Gastrocnemius medialis (tissue), 4 donors: ENCODE measurements at regions not wholly inside any gene's neighbourhood (a gene's known extent, or its start where the extent isn't known, plus 50 kb on each side); places are given as distances from the start of the nearest gene placed in this dataset.

ENCODE experiments used
- ATAC-seq, 2 donors: fragments of 150-250 bp; one replicate each; pipeline ENCODE4 v1.9.1; 2016
- DNase-seq, 2 donors: peaks; one replicate each; pipeline ENCODE4 v3.0.0-alpha.2; 2019
- H3K27ac ChIP-seq, 4 donors: fragments of 200-600 bp; sonication (generic); 1 replicate in 1 of 4; 2 replicates in 3 of 4; pipeline ENCODE4 v1.5.1; 2016 to 2018; ENCODE audit warnings: mild to moderate bottlenecking in 2 of 4, moderate library complexity in 1 of 4
- H3K27me3 ChIP-seq, 3 donors: fragments of 200-600 bp; sonication (generic) in 2 of 3; 1 replicate in 1 of 3; 2 replicates in 2 of 3; pipeline versions ENCODE4 v1.5.1 to v1.6.0; 2016 to 2019; ENCODE audit warnings: mild to moderate bottlenecking in 1 of 3, moderate library complexity in 1 of 3
- H3K36me3 ChIP-seq, 2 donors: fragments of 200-600 bp; sonication (generic) in 1 of 2; one replicate each; pipeline ENCODE4 v1.5.1; 2017 to 2018
- H3K4me1 ChIP-seq, 2 donors: fragments of 200-600 bp; sonication (generic) in 1 of 2; one replicate each; pipeline ENCODE4 v1.5.1; 2016 to 2017; ENCODE audit warnings: mild to moderate bottlenecking in 2 of 2
- H3K4me3 ChIP-seq, 4 donors: fragments of 200-600 bp; sonication (generic) in 3 of 4; 1 replicate in 1 of 4; 2 replicates in 3 of 4; pipeline ENCODE4 v1.5.1; 2016 to 2019; ENCODE audit warnings: mild to moderate bottlenecking in 2 of 4
- H3K9me3 ChIP-seq, 3 donors: fragments of 200-600 bp; sonication (generic) in 2 of 3; 1 replicate in 1 of 3; 2 replicates in 2 of 3; pipeline ENCODE4 v1.5.1; 2016 to 2019
- POLR2A ChIP-seq, 2 donors: fragments of 450-650 bp; IDR thresholded peaks; one replicate each; pipeline ENCODE4 v1.6.1; 2017; ENCODE audit warnings: antibody characterized with exemption in 2 of 2, mild to moderate bottlenecking in 2 of 2, moderate library complexity in 2 of 2
- in situ Hi-C, 4 donors: fragments of 200-750 bp; cut with MboI; loops; one replicate each; pipeline versions ENCODE4 v1.15.0 to v1.8.0; 2017; ENCODE audit warnings: low sequenced_read_pairs in 4 of 4
- intact Hi-C: fragments of 100-400 bp; cut with DNase I; formaldehyde crosslinking; loops from one replicate; pipeline ENCODE4 v1.15.1; 2023; ENCODE audit warnings: low total_unique reads
- TF ChIP-seq, protein P1 (sequence below), 5 experiments: fragments of 450-650 bp in 3 of 5; fragments of 200-600 bp in 2 of 5; sonication (generic) in 2 of 5; IDR thresholded peaks in 4 of 5; conservative IDR thresholded peaks in 1 of 5; 1 replicate in 4 of 5; 2 replicates in 1 of 5; pipeline ENCODE4 v1.5.1; 2016 to 2019; ENCODE audit warnings: antibody characterized with exemption in 5 of 5, mild to moderate bottlenecking in 3 of 5, moderate library complexity in 3 of 5

DNA sequence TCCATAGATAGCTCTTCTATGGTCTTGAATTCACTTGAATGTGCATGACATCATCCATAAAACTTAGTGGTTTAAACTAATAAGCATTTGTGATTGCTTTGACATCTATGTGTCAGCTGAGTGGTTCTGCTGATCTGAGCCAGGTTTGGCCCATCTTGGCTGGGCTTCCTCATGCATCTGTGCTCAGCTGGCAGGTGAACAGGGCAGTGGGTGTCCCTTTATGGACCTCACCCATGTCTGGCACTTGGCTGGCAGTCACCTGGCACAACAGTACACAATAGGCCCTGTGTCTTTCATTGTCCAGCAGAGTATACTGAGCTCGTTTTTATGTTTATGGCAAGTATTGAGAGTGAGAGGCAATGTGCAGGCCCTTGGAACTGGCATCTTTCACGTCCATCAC lies 73.7 kb upstream of the CNTN6 start:
- intact Hi-C loops (no loop called here), in situ Hi-C loops (no loop called here)
- no peak for TF ChIP-seq POLR2A (IDR thresholded peaks at IDR 0.05)
- TF ChIP-seq, protein P1, sequence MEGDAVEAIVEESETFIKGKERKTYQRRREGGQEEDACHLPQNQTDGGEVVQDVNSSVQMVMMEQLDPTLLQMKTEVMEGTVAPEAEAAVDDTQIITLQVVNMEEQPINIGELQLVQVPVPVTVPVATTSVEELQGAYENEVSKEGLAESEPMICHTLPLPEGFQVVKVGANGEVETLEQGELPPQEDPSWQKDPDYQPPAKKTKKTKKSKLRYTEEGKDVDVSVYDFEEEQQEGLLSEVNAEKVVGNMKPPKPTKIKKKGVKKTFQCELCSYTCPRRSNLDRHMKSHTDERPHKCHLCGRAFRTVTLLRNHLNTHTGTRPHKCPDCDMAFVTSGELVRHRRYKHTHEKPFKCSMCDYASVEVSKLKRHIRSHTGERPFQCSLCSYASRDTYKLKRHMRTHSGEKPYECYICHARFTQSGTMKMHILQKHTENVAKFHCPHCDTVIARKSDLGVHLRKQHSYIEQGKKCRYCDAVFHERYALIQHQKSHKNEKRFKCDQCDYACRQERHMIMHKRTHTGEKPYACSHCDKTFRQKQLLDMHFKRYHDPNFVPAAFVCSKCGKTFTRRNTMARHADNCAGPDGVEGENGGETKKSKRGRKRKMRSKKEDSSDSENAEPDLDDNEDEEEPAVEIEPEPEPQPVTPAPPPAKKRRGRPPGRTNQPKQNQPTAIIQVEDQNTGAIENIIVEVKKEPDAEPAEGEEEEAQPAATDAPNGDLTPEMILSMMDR (IDR thresholded peaks at IDR 0.05 in 4 of 5, conservative IDR thresholded peaks at IDR 0.05 in 1 of 5), result no peak
- DNase-seq, result no peak
- no peak for ATAC-seq
- Histone ChIP-seq H3K9me3 (no peaks in the 10 kb centered on the region), H3K4me3 (no peak overlapping the region), H3K27me3 (no peaks in the 10 kb centered on the region), H3K27ac (no peak overlapping the region), H3K36me3 (no peaks in the 10 kb centered on the region), H3K4me1 (no peaks in the 10 kb centered on the region)

DNA sequence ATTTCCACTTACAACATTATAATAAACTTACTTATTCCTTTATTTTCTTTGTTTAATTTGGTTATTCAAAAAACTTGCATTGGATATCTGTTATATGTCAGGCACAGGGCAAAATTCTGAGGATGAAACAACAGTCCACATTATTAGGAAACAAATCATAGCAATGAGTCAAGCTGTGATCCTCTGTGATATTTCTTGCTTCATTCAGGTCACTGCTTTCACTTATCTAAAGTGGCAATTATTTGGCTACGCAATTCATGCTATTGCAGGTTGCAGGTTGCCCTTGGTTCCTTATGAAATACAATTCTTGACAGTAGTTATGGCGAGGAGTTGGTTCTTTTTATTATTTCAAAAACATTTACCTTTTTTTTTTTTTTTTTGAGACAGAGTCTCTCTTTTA lies 66.4 kb upstream of the CNTN6 start:
- Histone ChIP-seq H3K4me3 (no peak overlapping the region), H3K9me3 (no peaks in the 10 kb centered on the region), H3K36me3 (no peaks in the 10 kb centered on the region), H3K4me1 (no peaks in the 10 kb centered on the region), H3K27me3 (no peaks in the 10 kb centered on the region), H3K27ac (no peak overlapping the region)
- no peak for DNase-seq
- intact Hi-C loops, result no loop called here
- in situ Hi-C loops, result no loop called here
- no peak for ATAC-seq
- TF ChIP-seq, protein P1 (IDR thresholded peaks at IDR 0.05 in 4 of 5, conservative IDR thresholded peaks at IDR 0.05 in 1 of 5), result no peak
- TF ChIP-seq POLR2A (IDR thresholded peaks at IDR 0.05), result no peak

DNA sequence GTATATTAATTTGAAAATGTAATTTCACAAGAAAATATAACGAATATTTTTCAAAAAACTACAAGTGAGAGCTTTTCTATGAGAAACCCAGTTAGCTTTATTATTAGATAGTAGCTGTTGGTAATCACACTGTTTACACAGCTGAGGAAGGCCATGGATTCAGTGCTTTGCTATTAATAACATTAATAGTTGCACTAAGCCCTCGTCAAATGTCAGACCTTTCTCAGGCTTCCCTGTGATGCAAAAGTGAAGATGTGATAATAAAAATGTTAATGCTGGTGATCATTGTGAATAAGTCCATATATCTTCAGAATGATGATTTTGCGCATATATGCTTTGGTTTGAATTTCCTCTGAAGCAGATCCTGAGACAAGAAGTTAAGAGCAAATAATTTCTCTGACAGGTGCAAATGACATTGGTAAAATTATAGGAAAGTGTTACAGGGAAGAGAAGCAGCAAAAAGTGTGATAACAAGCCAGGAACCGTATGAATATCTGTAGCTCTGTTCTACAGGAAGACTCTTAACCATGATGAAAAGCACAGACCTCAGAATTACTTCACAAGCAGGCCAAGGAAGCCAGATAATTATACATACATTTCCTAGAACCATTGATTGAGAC lies 56.5 kb upstream of the CNTN6 start:
- Histone ChIP-seq H3K4me1 (no peaks in the 10 kb centered on the region), H3K9me3 (no peaks in the 10 kb centered on the region), H3K36me3 (no peaks in the 10 kb centered on the region), H3K27me3 (no peaks in the 10 kb centered on the region), H3K4me3 (no peak overlapping the region), H3K27ac (no peak overlapping the region)
- DNase-seq (no peak), ATAC-seq (no peak)
- intact Hi-C loops (no loop called here), in situ Hi-C loops (no loop called here)
- no peak for TF ChIP-seq POLR2A (IDR thresholded peaks at IDR 0.05)
- TF ChIP-seq, protein P1 (IDR thresholded peaks at IDR 0.05 in 4 of 5, conservative IDR thresholded peaks at IDR 0.05 in 1 of 5), result no peak

DNA sequence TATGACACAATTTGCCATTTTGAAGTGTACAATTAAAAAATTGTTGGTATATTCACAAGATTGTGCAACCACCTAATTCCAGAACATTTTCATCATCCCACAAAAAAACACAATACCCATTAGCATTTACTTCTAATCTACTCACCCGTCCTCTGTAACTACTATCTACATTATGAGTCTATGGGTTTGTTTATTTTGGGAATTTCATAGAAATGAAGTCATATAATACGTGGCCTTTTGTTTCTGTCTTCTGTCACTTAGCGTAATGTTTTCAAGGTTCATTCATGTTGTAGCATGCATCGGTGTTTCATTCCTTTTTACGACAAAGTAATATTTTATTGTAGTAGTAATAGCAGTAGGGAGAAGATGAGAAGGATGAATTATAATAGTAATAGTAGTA lies 55.2 kb upstream of the CNTN6 start:
- H3K27me3 ChIP-seq, result no peaks in the 10 kb centered on the region
- H3K4me3 ChIP-seq, result no peak overlapping the region
- H3K9me3 ChIP-seq, result no peaks in the 10 kb centered on the region
- no peak overlapping the region for H3K27ac ChIP-seq
- intact Hi-C loops (no loop called here), in situ Hi-C loops (no loop called here)
- TF ChIP-seq POLR2A (IDR thresholded peaks at IDR 0.05), result no peak
- TF ChIP-seq, protein P1 (IDR thresholded peaks at IDR 0.05 in 4 of 5, conservative IDR thresholded peaks at IDR 0.05 in 1 of 5), result no peak
- H3K36me3 ChIP-seq, result no peaks in the 10 kb centered on the region
- ATAC-seq (no peak), DNase-seq (no peak)
- H3K4me1 ChIP-seq, result no peaks in the 10 kb centered on the region
